ENCODE measurements at regions not wholly inside any gene's neighbourhood (a gene's known extent, or its start where the extent isn't known, plus 50 kb on each side); places are given as distances from the start of the nearest gene placed in this dataset.
"Not testable (repeated sequence)": the region's sequence is repeated elsewhere in the genome, so short reads cannot be mapped to it uniquely, and the experiment has no call there.

DNA sequence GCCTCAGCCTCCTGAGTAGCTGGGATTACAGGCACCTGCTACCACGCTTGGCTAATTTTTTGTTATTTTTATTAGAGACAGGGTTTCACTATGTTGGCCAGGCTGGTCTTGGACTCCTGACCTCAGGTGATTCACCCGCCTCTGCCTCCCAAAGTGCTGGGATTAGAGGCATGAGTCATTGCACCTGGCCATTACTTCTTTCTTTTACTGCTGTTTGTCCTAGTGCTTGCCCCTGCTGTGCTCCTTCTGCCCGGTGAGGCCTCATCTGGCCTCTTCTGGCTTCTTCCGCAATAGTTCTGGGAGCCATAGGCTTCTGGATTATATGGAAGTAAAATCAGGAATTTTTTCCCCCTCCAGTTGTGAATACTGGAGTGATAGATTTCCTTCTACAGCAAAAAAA is 266.3 kb downstream of the STIM2 start:
- not testable (repeated sequence) for H3K27ac Mint-ChIP-seq (ENCODE audit: low read depth); H3K9me3 Mint-ChIP-seq; H3K36me3 Mint-ChIP-seq (ENCODE audit: insufficient read depth); ATAC-seq (replicated peaks; ENCODE audit: extremely low read depth, poor library complexity, severe bottlenecking); H3K4me1 Mint-ChIP-seq; H3K4me3 Mint-ChIP-seq; DNase-seq (ENCODE audit: low spot score in 2 of 2)
- peaks cover 26% of the 10 kb centered on the region for H3K27me3 Mint-ChIP-seq

GRCh38 chr4:27128443-27128842 is 267.8 kb downstream of the STIM2 start:
- Mint-ChIP-seq H3K4me3 (no peak overlapping the region), H3K4me1 (no peaks in the 10 kb centered on the region), H3K9me3 (peaks cover under 1% of the 10 kb centered on the region), H3K27ac (ENCODE audit: low read depth) (no peak overlapping the region), H3K36me3 (ENCODE audit: insufficient read depth) (no peaks in the 10 kb centered on the region), H3K27me3 (peaks cover 26% of the 10 kb centered on the region)
- no peak for DNase-seq (ENCODE audit: low spot score in 2 of 2)
- no peak for ATAC-seq (replicated peaks; ENCODE audit: extremely low read depth, poor library complexity, severe bottlenecking)

GRCh38 chr4:27129871-27130366 is 269.3 kb downstream of the STIM2 start:
- H3K36me3 Mint-ChIP-seq (ENCODE audit: insufficient read depth): no peaks in the 10 kb centered on the region
- peaks cover 25% of the 10 kb centered on the region for H3K27me3 Mint-ChIP-seq
- H3K27ac Mint-ChIP-seq (ENCODE audit: low read depth): no peak overlapping the region
- no peak for DNase-seq (ENCODE audit: low spot score in 2 of 2)
- H3K9me3 Mint-ChIP-seq: peaks cover 11% of the 10 kb centered on the region
- no peaks in the 10 kb centered on the region for H3K4me1 Mint-ChIP-seq
- no peak overlapping the region for H3K4me3 Mint-ChIP-seq
- no peak for ATAC-seq (replicated peaks; ENCODE audit: extremely low read depth, poor library complexity, severe bottlenecking)

DNA sequence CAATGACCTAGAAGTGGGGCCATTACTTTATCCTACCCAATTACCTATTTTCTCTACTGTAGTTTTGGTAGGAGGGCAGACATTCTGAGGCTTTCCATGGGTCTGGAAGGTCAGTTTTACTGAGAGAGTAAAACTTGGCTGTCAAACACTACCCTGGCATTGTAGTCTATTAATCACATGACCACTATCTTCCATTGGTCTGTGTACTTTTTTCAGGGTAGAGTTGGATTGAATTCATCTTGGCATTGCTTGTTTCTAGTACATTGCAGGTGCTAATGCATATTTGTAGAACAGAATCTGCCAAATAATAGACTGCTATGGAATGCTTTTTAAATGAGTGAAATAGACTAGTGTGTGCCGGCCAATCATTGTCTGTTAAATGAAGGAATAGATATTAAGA is 271.9 kb downstream of the STIM2 start:
- DNase-seq (ENCODE audit: low spot score in 2 of 2): no peak
- Mint-ChIP-seq H3K4me1 (no peaks in the 10 kb centered on the region), H3K36me3 (ENCODE audit: insufficient read depth) (no peaks in the 10 kb centered on the region), H3K9me3 (peaks cover 11% of the 10 kb centered on the region), H3K27me3 (peaks cover 13% of the 10 kb centered on the region), H3K27ac (ENCODE audit: low read depth) (no peak overlapping the region), H3K4me3 (no peak overlapping the region)
- ATAC-seq (replicated peaks; ENCODE audit: extremely low read depth, poor library complexity, severe bottlenecking): no peak

DNA sequence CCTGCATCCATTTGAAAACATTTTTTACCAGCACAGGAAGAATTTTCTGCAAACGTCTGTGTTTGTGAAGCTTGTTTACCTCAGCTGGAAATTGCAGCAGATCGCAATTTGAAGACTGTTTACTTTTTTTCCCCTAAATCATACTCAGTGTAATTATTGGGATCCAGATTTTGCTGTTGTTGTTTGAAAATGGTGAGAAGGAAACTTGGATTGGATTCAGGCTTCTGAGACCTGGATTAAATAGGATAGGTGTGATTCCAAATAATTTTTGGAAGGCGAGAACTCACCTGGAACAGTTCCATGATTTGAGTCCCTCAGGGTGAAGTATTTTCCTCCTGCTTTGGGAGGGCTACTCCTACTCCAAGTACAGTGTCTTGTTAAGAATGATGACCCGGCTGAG is 279.8 kb downstream of the STIM2 start:
- no peaks in the 10 kb centered on the region for H3K9me3 Mint-ChIP-seq
- H3K4me1 Mint-ChIP-seq: no peaks in the 10 kb centered on the region
- no peak for DNase-seq (ENCODE audit: low spot score in 2 of 2)
- H3K27ac Mint-ChIP-seq (ENCODE audit: low read depth): no peak overlapping the region
- no peak for ATAC-seq (replicated peaks; ENCODE audit: extremely low read depth, poor library complexity, severe bottlenecking)
- H3K4me3 Mint-ChIP-seq: no peak overlapping the region
- H3K27me3 Mint-ChIP-seq: peaks cover 12% of the 10 kb centered on the region
- H3K36me3 Mint-ChIP-seq (ENCODE audit: insufficient read depth): no peaks in the 10 kb centered on the region

DNA sequence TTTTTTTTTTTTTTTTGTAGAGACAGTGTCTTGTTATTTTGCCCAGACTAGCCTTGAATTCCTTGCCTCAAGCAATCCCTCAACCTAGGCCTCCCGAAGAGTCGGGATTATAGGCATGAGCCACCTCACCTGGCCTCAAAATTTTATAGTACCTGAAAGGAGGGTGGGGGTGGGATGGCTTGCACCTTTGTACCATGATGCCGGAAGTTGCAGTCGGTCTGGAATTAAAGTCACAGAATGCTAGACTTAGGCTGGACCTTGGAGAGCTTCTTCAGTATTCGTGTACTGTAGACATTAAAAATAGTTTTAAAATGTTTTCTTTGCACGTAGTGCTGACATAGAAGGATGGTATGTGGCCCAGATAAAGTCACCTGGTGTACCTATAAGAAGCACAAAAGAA is 280.9 kb downstream of the STIM2 start:
- no peak for ATAC-seq (replicated peaks; ENCODE audit: extremely low read depth, poor library complexity, severe bottlenecking)
- no peaks in the 10 kb centered on the region for H3K9me3 Mint-ChIP-seq
- DNase-seq (ENCODE audit: low spot score in 2 of 2): no peak
- no peaks in the 10 kb centered on the region for H3K36me3 Mint-ChIP-seq (ENCODE audit: insufficient read depth)
- H3K27ac Mint-ChIP-seq (ENCODE audit: low read depth): no peak overlapping the region
- no peaks in the 10 kb centered on the region for H3K4me1 Mint-ChIP-seq
- H3K4me3 Mint-ChIP-seq: no peak overlapping the region
- peaks cover 12% of the 10 kb centered on the region for H3K27me3 Mint-ChIP-seq

GRCh38 chr4:27142841-27143240 is 282.2 kb downstream of the STIM2 start:
- H3K27ac Mint-ChIP-seq (ENCODE audit: low read depth): no peak overlapping the region
- no peak overlapping the region for H3K4me3 Mint-ChIP-seq
- peaks cover 12% of the 10 kb centered on the region for H3K27me3 Mint-ChIP-seq
- ATAC-seq (replicated peaks; ENCODE audit: extremely low read depth, poor library complexity, severe bottlenecking) (no peak), DNase-seq (ENCODE audit: low spot score in 2 of 2) (no peak)
- H3K9me3 Mint-ChIP-seq: peaks cover 5% of the 10 kb centered on the region
- H3K36me3 Mint-ChIP-seq (ENCODE audit: insufficient read depth): no peaks in the 10 kb centered on the region
- H3K4me1 Mint-ChIP-seq: no peaks in the 10 kb centered on the region

GRCh38 chr4:27145597-27145996 is 285.0 kb downstream of the STIM2 start:
- Mint-ChIP-seq H3K9me3 (peaks cover 5% of the 10 kb centered on the region), H3K4me3 (no peak overlapping the region), H3K27ac (ENCODE audit: low read depth) (no peak overlapping the region), H3K27me3 (peaks cover 12% of the 10 kb centered on the region), H3K36me3 (ENCODE audit: insufficient read depth) (no peaks in the 10 kb centered on the region), H3K4me1 (no peaks in the 10 kb centered on the region)
- ATAC-seq (replicated peaks; ENCODE audit: extremely low read depth, poor library complexity, severe bottlenecking) (no peak), DNase-seq (ENCODE audit: low spot score in 2 of 2) (no peak)

DNA sequence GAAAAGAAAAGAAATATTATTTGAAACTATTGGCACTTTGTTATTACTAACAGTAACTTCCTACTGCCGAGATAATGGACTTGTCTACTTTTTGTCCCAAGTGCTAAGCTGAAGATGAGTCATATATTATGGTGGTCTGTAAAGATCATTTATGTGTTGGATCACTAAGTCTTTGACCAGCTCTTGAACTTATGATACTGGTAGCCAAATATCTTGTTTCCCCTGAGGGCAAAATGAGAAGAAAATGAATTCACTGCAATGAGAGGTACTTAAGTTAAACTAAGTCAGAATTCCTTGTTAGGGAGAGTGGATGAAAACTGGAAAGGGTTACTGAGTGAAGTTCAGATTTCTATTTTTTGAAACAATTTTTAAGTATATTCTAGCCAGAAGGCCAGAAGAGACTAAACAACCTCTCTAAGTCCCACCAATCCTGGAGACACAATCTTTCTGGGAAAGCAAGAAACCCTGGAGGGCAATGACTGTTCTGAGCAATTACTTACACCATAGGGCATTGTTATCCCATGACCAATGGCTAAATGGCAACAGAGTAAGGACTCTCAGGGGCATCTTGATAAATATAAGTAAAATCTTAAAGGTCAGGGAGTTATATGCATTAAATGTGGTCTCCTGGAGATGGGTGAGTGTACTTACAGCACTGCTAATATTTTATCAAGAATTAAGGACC is 287.7 kb downstream of the STIM2 start:
- Mint-ChIP-seq H3K4me3 (no peak overlapping the region), H3K27me3 (peaks cover 15% of the 10 kb centered on the region), H3K27ac (ENCODE audit: low read depth) (no peak overlapping the region), H3K4me1 (no peaks in the 10 kb centered on the region), H3K9me3 (peaks cover 5% of the 10 kb centered on the region), H3K36me3 (ENCODE audit: insufficient read depth) (no peaks in the 10 kb centered on the region)
- DNase-seq (ENCODE audit: low spot score in 2 of 2) (no peak), ATAC-seq (replicated peaks; ENCODE audit: extremely low read depth, poor library complexity, severe bottlenecking) (no peak)

DNA sequence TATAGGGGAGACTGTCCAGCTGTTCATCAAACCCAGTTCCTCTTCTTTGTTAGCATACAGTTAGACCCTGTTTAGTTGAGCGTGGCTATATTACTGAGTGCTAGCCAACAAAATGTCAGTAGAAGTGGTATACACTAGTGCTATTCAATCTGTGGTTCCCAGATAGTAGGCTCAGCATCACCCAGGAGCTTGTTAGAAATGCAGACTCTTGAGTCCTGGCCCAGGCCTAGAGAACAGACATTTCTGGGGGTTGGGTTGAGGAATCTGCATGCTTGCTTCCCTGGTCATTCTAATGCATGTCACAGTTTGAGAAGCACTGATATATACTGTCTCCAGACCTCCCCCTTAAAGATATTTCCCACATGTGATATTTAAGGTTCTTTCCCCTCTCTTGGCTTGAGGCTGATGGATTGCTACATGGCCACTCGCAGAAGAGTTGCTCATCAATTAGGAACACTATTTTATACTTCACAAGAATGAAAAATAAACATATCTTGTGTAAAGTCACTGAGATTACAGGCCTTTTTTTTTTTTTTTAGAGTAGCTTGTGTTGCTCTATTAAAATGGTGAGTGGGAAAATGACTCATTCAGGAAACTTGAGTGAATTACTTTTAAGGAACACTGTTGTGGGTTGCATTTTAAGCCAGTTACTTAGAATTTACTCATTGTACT is 289.0 kb downstream of the STIM2 start:
- Mint-ChIP-seq H3K9me3 (peaks cover 5% of the 10 kb centered on the region), H3K4me1 (no peaks in the 10 kb centered on the region), H3K36me3 (ENCODE audit: insufficient read depth) (no peaks in the 10 kb centered on the region), H3K27ac (ENCODE audit: low read depth) (no peak overlapping the region), H3K27me3 (peaks cover 20% of the 10 kb centered on the region), H3K4me3 (no peak overlapping the region)
- no peak for DNase-seq (ENCODE audit: low spot score in 2 of 2)
- ATAC-seq (replicated peaks; ENCODE audit: extremely low read depth, poor library complexity, severe bottlenecking): no peak

- H3K9me3 Mint-ChIP-seq: no peaks in the 10 kb centered on the region
- ATAC-seq (replicated peaks; ENCODE audit: extremely low read depth, poor library complexity, severe bottlenecking): no peak
- H3K27me3 Mint-ChIP-seq: peaks cover 26% of the 10 kb centered on the region
- H3K36me3 Mint-ChIP-seq (ENCODE audit: insufficient read depth): no peaks in the 10 kb centered on the region
- no peak overlapping the region for H3K27ac Mint-ChIP-seq (ENCODE audit: low read depth)
- no peaks in the 10 kb centered on the region for H3K4me1 Mint-ChIP-seq
- H3K4me3 Mint-ChIP-seq: no peak overlapping the region
- no peak for DNase-seq (ENCODE audit: low spot score in 2 of 2)
Measured at GRCh38 chr4:27152703-27153102, 292.1 kb downstream of the STIM2 start.

DNA sequence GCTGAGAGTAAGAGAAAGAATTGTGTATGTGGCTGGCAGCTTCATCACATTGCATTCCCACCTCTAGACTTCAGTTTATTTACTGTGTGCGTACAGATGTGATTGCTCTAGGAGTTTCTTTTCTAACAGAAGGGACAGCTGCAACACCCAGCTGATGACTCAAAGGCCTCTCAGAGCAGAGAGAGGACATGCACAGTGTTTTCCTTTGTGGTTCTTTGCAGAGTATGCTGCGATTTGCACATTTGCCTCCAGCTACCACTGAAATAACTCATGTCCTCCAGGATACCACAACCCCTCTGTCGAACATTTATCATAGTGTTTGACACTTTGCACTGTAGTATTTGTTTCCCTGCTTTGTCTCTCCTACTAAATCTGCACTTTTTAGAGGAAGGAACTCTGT is 294.1 kb downstream of the STIM2 start:
- no peak overlapping the region for H3K27ac Mint-ChIP-seq (ENCODE audit: low read depth)
- no peak overlapping the region for H3K4me3 Mint-ChIP-seq
- peaks cover 26% of the 10 kb centered on the region for H3K27me3 Mint-ChIP-seq

DNA sequence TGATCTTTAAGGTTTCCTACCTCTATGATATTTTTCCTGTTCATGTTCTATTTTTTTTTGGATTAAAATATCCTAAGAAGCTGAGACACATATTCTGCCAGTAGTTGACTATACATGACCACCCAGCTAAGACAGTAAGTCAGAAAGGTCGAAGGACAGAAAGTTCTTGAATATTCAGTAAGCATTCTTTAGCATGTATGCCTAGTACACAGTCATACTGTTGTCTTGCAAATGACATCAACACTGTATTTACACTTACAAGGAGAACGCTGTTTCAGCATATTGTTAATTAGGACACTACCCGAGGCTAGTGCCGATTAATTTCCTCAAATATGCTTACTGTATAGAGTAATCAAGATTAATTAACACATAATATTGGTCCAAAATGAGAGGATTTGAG is 300.6 kb downstream of the STIM2 start:
- H3K4me3 Mint-ChIP-seq: no peak overlapping the region
- ATAC-seq (replicated peaks; ENCODE audit: extremely low read depth, poor library complexity, severe bottlenecking) (no peak), DNase-seq (ENCODE audit: low spot score in 2 of 2) (no peak)
- H3K9me3 Mint-ChIP-seq: peaks cover 6% of the 10 kb centered on the region
- H3K4me1 Mint-ChIP-seq: no peaks in the 10 kb centered on the region
- H3K36me3 Mint-ChIP-seq (ENCODE audit: insufficient read depth): no peaks in the 10 kb centered on the region
- H3K27me3 Mint-ChIP-seq: peaks cover 1% of the 10 kb centered on the region
- no peak overlapping the region for H3K27ac Mint-ChIP-seq (ENCODE audit: low read depth)

More for the DNA sequence above, 294.1 kb downstream of the STIM2 start:
- no peaks in the 10 kb centered on the region for H3K36me3 Mint-ChIP-seq (ENCODE audit: insufficient read depth)
- H3K4me1 Mint-ChIP-seq: no peaks in the 10 kb centered on the region
- ATAC-seq (replicated peaks; ENCODE audit: extremely low read depth, poor library complexity, severe bottlenecking) (no peak), DNase-seq (ENCODE audit: low spot score in 2 of 2) (no peak)
- H3K9me3 Mint-ChIP-seq: no peaks in the 10 kb centered on the region
